Uterus (tissue), 3 donors: ENCODE measurements at regions not wholly inside any gene's neighbourhood (a gene's known extent, or its start where the extent isn't known, plus 50 kb on each side); places are given as distances from the start of the nearest gene placed in this dataset.

Source experiments
- DNase-seq, 2 donors: peaks; one replicate each; pipeline ENCODE4 v3.0.0-alpha.2; 2019 to 2020
- H3K27ac ChIP-seq, 2 donors: fragments of 200-600 bp; sonication (generic); 1 replicate in 1 of 2; 2 replicates in 1 of 2; pipeline ENCODE4 v1.5.1; 2016 to 2018
- H3K27me3 ChIP-seq, 2 donors: fragments of 200-600 bp; sonication (generic); one replicate each; pipeline ENCODE4 v1.5.1; 2018 to 2019; ENCODE audit warnings: control low read depth in 1 of 2
- H3K36me3 ChIP-seq, 2 donors: fragments of 200-600 bp; sonication (generic); one replicate each; pipeline ENCODE4 v1.5.1; 2019; ENCODE audit warnings: control low read depth in 1 of 2
- H3K4me1 ChIP-seq, 2 donors: fragments of 200-600 bp; sonication (generic); one replicate each; pipeline ENCODE4 v1.5.1; 2018 to 2019; ENCODE audit warnings: control low read depth in 1 of 2
- H3K4me3 ChIP-seq, 2 donors: fragments of 200-600 bp; sonication (generic); 1 replicate in 1 of 2; 2 replicates in 1 of 2; pipeline ENCODE4 v1.5.1; 2018 to 2019; ENCODE audit warnings: mild to moderate bottlenecking in 1 of 2
- H3K9me3 ChIP-seq, 2 donors: fragments of 200-600 bp; sonication (generic); one replicate each; pipeline ENCODE4 v1.5.1; 2019; ENCODE audit warnings: control low read depth in 1 of 2
- CTCF ChIP-seq, 4 experiments: fragments of 200-600 bp in 2 of 4; fragments of 450-650 bp in 2 of 4; sonication (generic) in 2 of 4; IDR thresholded peaks; one replicate each; pipeline ENCODE4 v1.5.1; 2016 to 2019; ENCODE audit warnings: antibody characterized with exemption in 4 of 4, mild to moderate bottlenecking in 2 of 4, moderate library complexity in 1 of 4
- POLR2A ChIP-seq, 2 donors: fragments of 450-650 bp; IDR thresholded peaks; one replicate each; pipeline ENCODE4 v1.6.1; 2016; ENCODE audit warnings: antibody characterized with exemption in 2 of 2, mild to moderate bottlenecking in 1 of 2, moderate library complexity in 1 of 2
- intact Hi-C: fragments of 100-400 bp; cut with DNase I; formaldehyde crosslinking; loops from one replicate; pipeline ENCODE4 v1.15.1; 2023; ENCODE audit warnings: low total_unique reads
- donor health status: DM: yes; HTN: yes; CAD: no.

- Histone ChIP-seq H3K27ac (no peak overlapping the region), H3K9me3 (no peaks in the 10 kb centered on the region), H3K4me3 (no peak overlapping the region), H3K4me1 (no peaks in the 10 kb centered on the region), H3K36me3 (no peaks in the 10 kb centered on the region), H3K27me3 (no peaks in the 10 kb centered on the region)
- no peak for TF ChIP-seq CTCF (IDR thresholded peaks at IDR 0.05)
- TF ChIP-seq POLR2A (IDR thresholded peaks at IDR 0.05): no peak
- no peak for DNase-seq
- intact Hi-C loops: no loop called here
Measured at GRCh38 chr14:98182393-98183055, 1089.5 kb downstream of the BCL11B start.

GRCh38 chr14:98183556-98183955 lies 1088.4 kb downstream of the BCL11B start:
- no peaks in the 10 kb centered on the region for H3K36me3 ChIP-seq
- H3K9me3 ChIP-seq: no peaks in the 10 kb centered on the region
- no peak overlapping the region for H3K27ac ChIP-seq
- H3K4me3 ChIP-seq: no peak overlapping the region
- TF ChIP-seq CTCF (IDR thresholded peaks at IDR 0.05): no peak
- no peak for TF ChIP-seq POLR2A (IDR thresholded peaks at IDR 0.05)
- DNase-seq: no peak
- intact Hi-C loops: no loop called here
- no peaks in the 10 kb centered on the region for H3K27me3 ChIP-seq
- no peaks in the 10 kb centered on the region for H3K4me1 ChIP-seq

GRCh38 chr14:98184457-98184856 lies 1087.5 kb downstream of the BCL11B start:
- Histone ChIP-seq H3K4me3 (no peak overlapping the region), H3K36me3 (no peaks in the 10 kb centered on the region), H3K9me3 (no peaks in the 10 kb centered on the region), H3K27ac (no peak overlapping the region), H3K27me3 (no peaks in the 10 kb centered on the region), H3K4me1 (no peaks in the 10 kb centered on the region)
- TF ChIP-seq CTCF (IDR thresholded peaks at IDR 0.05) (no peak), POLR2A (IDR thresholded peaks at IDR 0.05) (no peak)
- intact Hi-C loops: no loop called here
- DNase-seq: no peak

GRCh38 chr14:98185036-98185435 lies 1087.0 kb downstream of the BCL11B start:
- Histone ChIP-seq H3K9me3 (no peaks in the 10 kb centered on the region), H3K36me3 (no peaks in the 10 kb centered on the region), H3K27me3 (no peaks in the 10 kb centered on the region), H3K4me1 (no peaks in the 10 kb centered on the region), H3K4me3 (no peak overlapping the region), H3K27ac (no peak overlapping the region)
- intact Hi-C loops: no loop called here
- no peak for DNase-seq
- TF ChIP-seq POLR2A (IDR thresholded peaks at IDR 0.05) (no peak), CTCF (IDR thresholded peaks at IDR 0.05) (no peak)

GRCh38 chr14:98186140-98186539 lies 1085.9 kb downstream of the BCL11B start:
- H3K27me3 ChIP-seq: no peaks in the 10 kb centered on the region
- H3K36me3 ChIP-seq: no peaks in the 10 kb centered on the region
- no peak for DNase-seq
- H3K4me3 ChIP-seq: no peak overlapping the region
- no peaks in the 10 kb centered on the region for H3K9me3 ChIP-seq
- TF ChIP-seq POLR2A (IDR thresholded peaks at IDR 0.05): no peak
- no peak for TF ChIP-seq CTCF (IDR thresholded peaks at IDR 0.05)
- intact Hi-C loops: no loop called here
- no peak overlapping the region for H3K27ac ChIP-seq
- no peaks in the 10 kb centered on the region for H3K4me1 ChIP-seq
